ENCODE measurements at regions not wholly inside any gene's neighbourhood (a gene's known extent, or its start where the extent isn't known, plus 50 kb on each side); places are given as distances from the start of the nearest gene placed in this dataset.

DNA sequence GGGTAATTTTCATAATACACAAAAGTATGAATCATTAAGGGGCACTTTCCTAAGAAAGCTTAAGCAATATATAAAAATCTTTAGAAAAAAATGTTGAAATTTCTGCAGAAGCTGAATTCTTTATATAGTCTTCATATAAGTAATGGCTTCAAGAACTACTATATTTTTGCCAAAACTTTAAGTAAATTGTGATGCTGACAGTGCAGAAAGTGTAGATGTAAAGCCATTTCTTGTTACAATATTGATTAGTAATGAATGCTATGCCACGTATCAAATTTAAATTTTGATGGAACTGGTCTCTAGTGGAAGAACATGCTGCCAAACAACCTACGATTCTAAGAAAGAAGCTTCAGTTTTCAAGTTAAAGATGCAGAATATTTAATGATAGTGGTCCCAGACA lies 1210.0 kb downstream of the SLITRK1 start:
- TF ChIP-seq, protein P1, sequence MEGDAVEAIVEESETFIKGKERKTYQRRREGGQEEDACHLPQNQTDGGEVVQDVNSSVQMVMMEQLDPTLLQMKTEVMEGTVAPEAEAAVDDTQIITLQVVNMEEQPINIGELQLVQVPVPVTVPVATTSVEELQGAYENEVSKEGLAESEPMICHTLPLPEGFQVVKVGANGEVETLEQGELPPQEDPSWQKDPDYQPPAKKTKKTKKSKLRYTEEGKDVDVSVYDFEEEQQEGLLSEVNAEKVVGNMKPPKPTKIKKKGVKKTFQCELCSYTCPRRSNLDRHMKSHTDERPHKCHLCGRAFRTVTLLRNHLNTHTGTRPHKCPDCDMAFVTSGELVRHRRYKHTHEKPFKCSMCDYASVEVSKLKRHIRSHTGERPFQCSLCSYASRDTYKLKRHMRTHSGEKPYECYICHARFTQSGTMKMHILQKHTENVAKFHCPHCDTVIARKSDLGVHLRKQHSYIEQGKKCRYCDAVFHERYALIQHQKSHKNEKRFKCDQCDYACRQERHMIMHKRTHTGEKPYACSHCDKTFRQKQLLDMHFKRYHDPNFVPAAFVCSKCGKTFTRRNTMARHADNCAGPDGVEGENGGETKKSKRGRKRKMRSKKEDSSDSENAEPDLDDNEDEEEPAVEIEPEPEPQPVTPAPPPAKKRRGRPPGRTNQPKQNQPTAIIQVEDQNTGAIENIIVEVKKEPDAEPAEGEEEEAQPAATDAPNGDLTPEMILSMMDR (conservative IDR thresholded peaks at IDR 0.05; ENCODE audit: low read depth, low read length) = no peak
- no peak overlapping the region for H3K4me3 ChIP-seq (ENCODE audit: low read length)
- DNase-seq (ENCODE audit: low read depth) = no peak

DNA sequence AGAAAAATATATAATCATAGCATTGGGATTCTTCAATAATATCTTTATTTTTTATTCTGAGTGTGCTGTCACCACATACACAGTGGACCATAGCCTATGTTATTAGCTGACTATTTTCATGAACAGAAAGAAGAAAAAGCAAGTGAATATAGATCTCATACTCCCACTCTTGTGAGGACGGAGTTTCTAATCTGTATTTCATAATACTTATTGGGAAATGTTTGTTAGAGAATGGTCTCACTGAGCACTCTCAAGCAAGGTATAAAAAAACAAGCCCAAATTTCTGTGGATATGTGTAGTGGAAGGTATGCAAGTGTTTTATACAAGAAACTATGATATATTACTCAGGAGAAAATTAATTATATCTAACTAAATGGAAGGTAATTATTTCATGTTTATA lies 1218.1 kb downstream of the SLITRK1 start:
- no peak for DNase-seq (ENCODE audit: low read depth)
- no peak overlapping the region for H3K4me3 ChIP-seq (ENCODE audit: low read length)
- TF ChIP-seq, protein P1 (conservative IDR thresholded peaks at IDR 0.05; ENCODE audit: low read depth, low read length) = no peak

DNA sequence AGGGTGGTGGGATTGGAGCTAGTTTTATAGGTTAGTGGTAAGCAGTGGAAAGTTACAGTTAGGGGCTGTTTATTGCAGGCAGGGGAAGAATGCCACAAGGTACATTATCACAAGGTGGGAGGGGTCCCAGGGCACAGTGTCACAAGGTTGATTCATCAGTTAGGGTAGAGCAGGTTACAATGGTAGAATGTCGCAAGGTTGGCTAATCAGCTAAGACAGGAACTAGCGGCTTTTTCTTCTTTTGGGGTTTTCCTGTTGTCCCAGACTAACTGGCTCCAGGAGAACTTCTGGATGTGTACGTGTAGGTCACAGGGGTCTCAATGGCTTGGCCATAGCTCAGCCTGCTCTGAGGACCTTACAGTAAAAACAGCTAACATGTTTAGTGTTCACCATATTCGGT lies 1221.1 kb downstream of the SLITRK1 start:
- H3K4me3 ChIP-seq (ENCODE audit: low read length) = no peak overlapping the region
- DNase-seq (ENCODE audit: low read depth) = no peak
- TF ChIP-seq, protein P1 (conservative IDR thresholded peaks at IDR 0.05; ENCODE audit: low read depth, low read length) = no peak

DNA sequence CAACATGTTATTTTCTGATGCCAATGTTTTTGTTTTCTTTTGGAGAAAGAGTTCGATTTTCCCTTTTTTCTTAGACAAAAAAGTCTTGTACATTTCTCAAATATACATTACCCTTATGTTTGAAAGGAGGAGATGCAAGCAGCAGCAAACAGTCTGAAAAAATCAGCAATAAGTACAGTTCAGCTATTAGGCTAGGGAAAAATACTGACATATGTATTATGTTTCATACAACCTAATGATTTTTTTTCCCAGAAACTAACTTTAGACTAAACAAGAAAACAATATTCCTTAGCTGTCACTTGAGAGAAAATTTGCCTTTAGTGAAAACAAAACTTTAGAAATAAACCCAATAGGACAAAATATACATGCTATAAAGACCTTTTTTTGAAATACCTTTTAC lies 1223.5 kb downstream of the SLITRK1 start:
- TF ChIP-seq, protein P1 (conservative IDR thresholded peaks at IDR 0.05; ENCODE audit: low read depth, low read length) = no peak
- H3K4me3 ChIP-seq (ENCODE audit: low read length) = no peak overlapping the region
- DNase-seq (ENCODE audit: low read depth) = no peak

DNA sequence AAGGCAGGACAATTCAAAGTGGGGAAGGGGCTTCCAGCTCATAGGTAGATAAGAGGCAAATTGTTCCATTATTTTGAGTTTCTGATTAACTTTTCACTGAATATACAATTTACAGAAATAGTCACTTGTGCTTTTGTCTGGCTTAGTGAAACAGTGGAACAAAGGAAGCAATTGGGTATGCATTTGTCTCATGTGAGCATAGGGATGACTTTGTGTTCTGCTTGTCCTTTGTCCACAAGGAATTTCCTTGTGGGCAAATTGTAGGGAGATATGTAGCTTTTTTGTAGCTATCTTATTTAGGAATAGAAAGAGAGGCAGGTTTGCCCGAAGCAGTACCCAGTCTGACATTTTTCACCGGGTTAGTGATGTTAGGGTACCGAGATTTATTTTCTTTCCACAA lies 1224.8 kb downstream of the SLITRK1 start:
- no peak for DNase-seq (ENCODE audit: low read depth)
- TF ChIP-seq, protein P1 (conservative IDR thresholded peaks at IDR 0.05; ENCODE audit: low read depth, low read length) = no peak
- H3K4me3 ChIP-seq (ENCODE audit: low read length) = no peak overlapping the region

DNA sequence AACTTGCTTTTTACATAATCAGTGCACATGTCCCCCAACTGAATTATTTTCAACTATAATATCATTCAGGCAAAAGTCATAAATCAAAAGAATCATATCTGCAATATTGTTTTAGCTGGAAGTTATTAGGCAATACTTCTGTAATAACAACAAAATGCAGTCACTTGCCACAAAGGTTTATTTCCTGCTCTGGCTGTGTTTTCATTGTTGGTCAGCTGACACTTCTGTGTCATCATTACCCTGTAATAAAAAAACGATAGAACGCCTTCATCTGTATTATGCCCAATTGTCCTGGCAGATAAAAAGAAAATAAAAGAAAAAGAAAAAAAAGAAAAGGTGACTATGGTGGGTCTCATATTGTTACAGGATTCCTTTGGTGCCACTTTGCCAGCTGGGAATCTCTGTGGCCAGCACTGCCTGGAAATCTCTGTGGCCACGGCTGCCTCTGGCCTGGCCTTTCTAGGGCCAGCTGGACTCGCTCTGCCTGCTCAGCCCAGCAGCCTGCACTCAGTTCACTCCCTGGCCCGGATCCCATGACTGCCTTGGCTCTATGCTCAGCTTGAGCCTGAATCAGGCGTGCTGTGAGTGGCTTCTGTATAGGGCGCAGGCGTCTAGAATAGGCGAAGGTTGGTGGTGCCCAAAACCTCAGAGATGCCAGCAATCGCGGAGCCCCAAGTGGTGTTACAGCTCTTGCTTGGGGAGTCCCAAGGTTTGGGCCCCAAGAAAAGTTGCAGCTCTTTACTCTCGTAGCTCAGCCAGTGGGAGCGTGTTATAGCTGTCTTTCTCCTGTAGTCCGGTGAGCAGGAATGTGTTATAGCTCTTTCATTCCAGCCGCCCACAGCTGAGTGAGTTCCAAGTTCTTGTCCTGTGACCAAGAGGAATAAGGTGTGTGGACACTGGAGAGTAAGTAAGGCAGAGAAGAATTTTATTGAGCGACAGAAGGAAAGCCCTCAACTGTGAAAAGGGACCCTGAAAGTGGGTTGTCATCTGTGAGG lies 1227.1 kb downstream of the SLITRK1 start:
- DNase-seq (ENCODE audit: low read depth) = no peak
- TF ChIP-seq, protein P1 (conservative IDR thresholded peaks at IDR 0.05; ENCODE audit: low read depth, low read length) = no peak
- H3K4me3 ChIP-seq (ENCODE audit: low read length) = no peak overlapping the region

DNA sequence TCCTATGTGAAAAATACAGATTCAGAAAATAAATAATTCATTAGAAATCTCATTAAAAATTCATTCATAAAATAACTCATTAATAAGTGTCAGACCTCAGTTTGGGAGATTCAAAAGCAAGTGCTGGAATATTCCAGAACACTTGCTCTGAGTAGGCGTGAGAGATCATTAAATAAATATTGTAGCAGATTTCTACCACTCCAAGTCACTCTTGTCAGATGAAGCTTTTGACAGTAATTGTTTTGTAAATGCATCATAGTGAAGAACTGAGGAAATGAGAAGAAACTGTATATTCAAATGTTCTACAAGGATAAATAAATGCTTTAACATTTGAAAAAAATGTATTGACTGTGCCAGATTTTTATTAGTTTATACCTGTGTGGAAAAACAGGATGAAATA lies 1228.1 kb downstream of the SLITRK1 start:
- DNase-seq (ENCODE audit: low read depth) = no peak
- TF ChIP-seq, protein P1 (conservative IDR thresholded peaks at IDR 0.05; ENCODE audit: low read depth, low read length) = no peak
- H3K4me3 ChIP-seq (ENCODE audit: low read length) = no peak overlapping the region
